Fibroblast of the aortic adventitia (primary cell): ENCODE measurements at regions not wholly inside any gene's neighbourhood (a gene's known extent, or its start where the extent isn't known, plus 50 kb on each side); places are given as distances from the start of the nearest gene placed in this dataset.

Source experiments
- DNase-seq: peaks from one replicate; pipeline ENCODE4 v3.0.0-alpha.2; 2010; ENCODE audit warnings: low read depth
- H3K4me3 ChIP-seq: 2 replicates; pipeline ENCODE4 v1.5.1; 2011; ENCODE audit warnings: low read depth, mild to moderate bottlenecking, control low read depth, low read length, moderate library complexity
- CTCF ChIP-seq: IDR thresholded peaks from 2 replicates; pipeline ENCODE4 v1.5.1; 2011; ENCODE audit warnings: mild to moderate bottlenecking, low read length, control low read depth, inconsistent platforms; ENCODE audit not compliant: insufficient read depth

- no peak overlapping the region for H3K4me3 ChIP-seq
- no peak for TF ChIP-seq CTCF
- no peak for DNase-seq
These were observed 253.4 kb upstream of the DMAC1 start for GRCh38 chr9:8052991-8053390.

GRCh38 chr9:8037745-8038144 lies 238.2 kb upstream of the DMAC1 start:
- DNase-seq = no peak
- TF ChIP-seq CTCF = no peak
- no peak overlapping the region for H3K4me3 ChIP-seq

GRCh38 chr9:8036914-8037524 lies 237.4 kb upstream of the DMAC1 start:
- DNase-seq = no peak
- H3K4me3 ChIP-seq = no peak overlapping the region
- TF ChIP-seq CTCF = no peak

GRCh38 chr9:8033794-8034193 lies 234.2 kb upstream of the DMAC1 start:
- H3K4me3 ChIP-seq = no peak overlapping the region
- no peak for DNase-seq
- no peak for TF ChIP-seq CTCF

- H3K4me3 ChIP-seq = no peak overlapping the region
- TF ChIP-seq CTCF = no peak
- peak; percentile 77 for DNase-seq
These were observed 230.5 kb upstream of the DMAC1 start for GRCh38 chr9:8030095-8030494.

GRCh38 chr9:8027351-8027750 lies 227.8 kb upstream of the DMAC1 start:
- no peak overlapping the region for H3K4me3 ChIP-seq
- no peak for TF ChIP-seq CTCF
- no peak for DNase-seq

- no peak for TF ChIP-seq CTCF
- DNase-seq = peak; percentile 54
- no peak overlapping the region for H3K4me3 ChIP-seq
These were observed 226.0 kb upstream of the DMAC1 start for GRCh38 chr9:8025551-8025950.
